RPMI7951 (cell line): ENCODE measurements at regions not wholly inside any gene's neighbourhood (a gene's known extent, or its start where the extent isn't known, plus 50 kb on each side); places are given as distances from the start of the nearest gene placed in this dataset.
"Not testable (repeated sequence)": the region's sequence is repeated elsewhere in the genome, so short reads cannot be mapped to it uniquely, and the experiment has no call there.

Source experiments
- DNase-seq: peaks from one replicate; pipeline ENCODE4 v3.0.0-alpha.2; 2012; ENCODE audit warnings: low read depth

- DNase-seq: peak; percentile 42
Measured at GRCh38 chr15:81901319-81901718, 144.5 kb downstream of the MEX3B start.

GRCh38 chr15:81899730-81900129 lies 146.1 kb downstream of the MEX3B start:
- DNase-seq: no peak

GRCh38 chr15:81899024-81899423 lies 146.8 kb downstream of the MEX3B start:
- DNase-seq: no peak

- DNase-seq: peak; percentile 54
Measured at GRCh38 chr15:81897057-81897677, 148.7 kb downstream of the MEX3B start.

DNA sequence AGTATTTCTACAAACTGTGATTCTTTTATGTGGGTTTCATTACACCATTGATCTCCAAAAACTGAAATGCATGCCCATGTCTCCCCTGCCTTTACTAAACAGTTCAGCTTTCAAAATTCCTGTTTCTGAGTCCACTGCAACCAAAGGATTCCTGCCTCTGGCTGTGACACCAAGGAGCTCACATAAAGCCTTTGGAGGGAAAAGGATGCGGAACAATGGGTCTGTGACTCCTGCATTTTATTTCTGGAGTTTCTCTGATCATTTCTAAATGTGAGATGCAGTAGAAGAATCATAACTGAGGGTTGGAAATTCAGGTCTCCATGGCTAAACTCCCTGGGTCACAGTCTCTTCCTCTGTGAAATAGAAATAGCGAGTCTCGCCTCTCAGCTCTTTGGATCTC lies 149.5 kb downstream of the MEX3B start:
- DNase-seq: no peak

- DNase-seq: no peak
Measured at GRCh38 chr15:81895723-81896122, 150.1 kb downstream of the MEX3B start.

- no peak for DNase-seq
Measured at GRCh38 chr15:81894061-81894460, 151.8 kb downstream of the MEX3B start.

- DNase-seq: no peak
Measured at GRCh38 chr15:81893182-81893835, 152.5 kb downstream of the MEX3B start.

DNA sequence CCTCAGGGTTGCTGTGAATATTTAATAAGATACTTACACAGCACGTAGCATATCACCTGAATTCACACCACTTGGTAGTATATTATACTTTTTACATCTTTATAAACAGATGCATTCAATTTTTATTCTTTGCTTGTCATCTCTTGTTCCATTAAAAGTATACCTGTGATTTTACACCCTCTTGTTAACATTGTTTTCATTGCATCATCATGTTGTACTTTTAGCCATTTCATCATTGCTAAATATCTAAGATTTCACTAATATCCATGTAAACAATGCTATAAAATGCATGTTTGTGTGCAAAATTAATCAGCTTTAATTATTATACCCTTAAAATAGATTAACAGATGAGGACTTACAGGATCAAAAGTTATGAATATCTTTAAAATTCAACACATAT lies 155.3 kb downstream of the MEX3B start:
- no peak for DNase-seq

GRCh38 chr15:81889485-81889881 lies 156.3 kb downstream of the MEX3B start:
- no peak for DNase-seq

- peak; percentile 71 for DNase-seq
Measured at GRCh38 chr15:81888748-81889484, 156.9 kb downstream of the MEX3B start.

DNA sequence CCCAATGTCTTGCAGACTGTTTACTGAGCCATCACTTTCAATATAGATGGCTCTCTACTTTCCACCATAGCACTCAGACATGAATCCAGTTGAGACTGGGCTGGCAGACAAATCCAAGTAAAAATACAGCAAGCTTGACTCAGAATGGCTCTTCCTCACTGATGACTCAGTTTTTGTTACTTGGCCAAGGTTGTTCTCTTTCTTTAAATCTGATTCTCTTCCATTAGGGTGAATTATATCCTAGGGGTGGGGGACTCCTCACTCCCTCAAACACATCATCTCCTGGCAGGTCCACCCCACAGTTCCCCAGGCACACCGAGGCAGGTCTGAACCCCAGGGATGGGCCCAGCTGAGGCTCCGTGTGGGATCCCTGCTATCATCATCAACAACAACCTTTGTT lies 157.9 kb downstream of the MEX3B start:
- DNase-seq: peak; percentile 51

DNA sequence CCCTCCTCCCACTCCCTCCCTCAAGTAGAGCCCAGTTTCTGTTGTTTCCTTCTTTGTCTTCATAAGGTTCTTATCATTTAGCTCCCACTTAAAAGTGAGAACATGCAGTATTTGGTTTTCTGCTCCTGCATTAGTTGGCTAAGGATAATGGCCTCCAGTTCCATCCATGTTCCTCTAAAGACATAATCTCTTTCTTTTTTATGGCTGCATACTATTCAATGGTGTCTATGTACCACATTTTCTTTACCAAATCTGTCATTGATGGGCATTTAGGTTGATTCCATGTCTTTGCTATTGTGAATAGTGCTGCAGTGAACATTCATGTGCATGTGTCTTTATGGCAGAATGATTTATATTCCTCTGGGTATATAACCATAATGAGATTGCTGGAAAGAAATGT lies 158.6 kb downstream of the MEX3B start:
- DNase-seq: not testable (repeated sequence)

DNA sequence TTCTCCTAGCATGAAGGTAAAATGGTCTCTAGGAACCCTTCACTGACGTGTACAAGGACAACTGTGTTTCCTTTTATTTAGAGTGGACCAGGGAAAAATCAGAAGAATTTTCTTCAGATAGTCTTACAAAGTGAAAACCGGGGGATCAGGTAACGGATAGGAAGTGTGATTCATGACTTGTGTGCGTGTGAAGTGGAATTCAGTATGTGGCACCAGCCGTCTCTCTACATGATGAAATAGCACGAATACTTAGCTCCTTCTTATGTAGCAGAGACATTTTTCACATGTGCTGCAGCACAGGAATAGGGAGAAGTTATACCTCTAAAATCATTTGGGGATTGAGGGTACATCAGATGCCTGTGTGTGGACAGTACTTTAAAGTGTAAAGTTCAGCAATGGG lies 159.2 kb downstream of the MEX3B start:
- DNase-seq: no peak

GRCh38 chr15:81886080-81886479 lies 159.7 kb downstream of the MEX3B start:
- no peak for DNase-seq

GRCh38 chr15:81885135-81885534 lies 160.7 kb downstream of the MEX3B start:
- no peak for DNase-seq

DNA sequence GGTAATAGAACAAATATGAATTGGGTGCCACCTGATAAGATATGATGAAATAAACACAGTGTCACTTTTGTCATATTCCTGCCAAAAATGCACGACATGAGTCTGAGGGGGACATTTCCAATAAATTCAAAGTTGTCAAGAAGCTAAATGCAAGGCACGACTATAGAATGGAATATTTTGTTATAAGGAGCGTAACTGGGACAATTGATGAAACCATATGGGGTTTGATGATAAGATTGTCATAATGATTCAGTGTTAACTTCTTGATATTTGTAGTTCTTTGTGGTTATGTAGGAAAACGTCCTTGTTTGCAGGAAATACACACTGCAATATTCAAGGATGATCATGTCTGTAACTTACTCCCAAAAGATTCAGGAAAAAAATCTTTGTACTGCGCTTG lies 163.3 kb downstream of the MEX3B start:
- DNase-seq: no peak

- DNase-seq: no peak
Measured at GRCh38 chr15:81880833-81881232, 165.0 kb downstream of the MEX3B start.

DNA sequence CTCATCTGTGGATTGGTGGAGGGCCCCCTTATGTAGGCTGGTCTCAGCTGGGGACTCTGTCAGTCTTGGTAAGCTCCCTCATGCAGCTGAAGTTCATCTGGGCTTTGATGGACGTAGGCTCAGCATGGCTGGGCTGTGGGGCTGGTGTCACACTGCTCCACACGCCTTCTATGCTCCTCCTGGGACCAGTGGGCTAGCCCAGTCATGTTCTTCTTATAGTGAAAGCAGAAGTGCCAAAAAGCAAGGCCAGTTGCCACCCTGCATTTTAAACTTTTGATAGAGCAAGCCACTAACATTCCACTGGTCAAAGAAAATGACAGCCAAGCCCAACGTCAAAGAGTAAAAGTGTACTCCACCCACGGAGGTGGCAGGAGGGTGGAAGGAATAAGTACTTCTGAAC lies 165.5 kb downstream of the MEX3B start:
- no peak for DNase-seq

- not testable (repeated sequence) for DNase-seq
Measured at GRCh38 chr15:81875717-81876116, 170.1 kb downstream of the MEX3B start.

- not testable (repeated sequence) for DNase-seq
Measured at GRCh38 chr15:81870746-81871106, 175.1 kb downstream of the MEX3B start.

- not testable (repeated sequence) for DNase-seq
Measured at GRCh38 chr15:81870062-81870745, 175.6 kb downstream of the MEX3B start.
